ENCODE measurements at regions not wholly inside any gene's neighbourhood (a gene's known extent, or its start where the extent isn't known, plus 50 kb on each side); places are given as distances from the start of the nearest gene placed in this dataset.
"Not testable (repeated sequence)": the region's sequence is repeated elsewhere in the genome, so short reads cannot be mapped to it uniquely, and the experiment has no call there.

DNA sequence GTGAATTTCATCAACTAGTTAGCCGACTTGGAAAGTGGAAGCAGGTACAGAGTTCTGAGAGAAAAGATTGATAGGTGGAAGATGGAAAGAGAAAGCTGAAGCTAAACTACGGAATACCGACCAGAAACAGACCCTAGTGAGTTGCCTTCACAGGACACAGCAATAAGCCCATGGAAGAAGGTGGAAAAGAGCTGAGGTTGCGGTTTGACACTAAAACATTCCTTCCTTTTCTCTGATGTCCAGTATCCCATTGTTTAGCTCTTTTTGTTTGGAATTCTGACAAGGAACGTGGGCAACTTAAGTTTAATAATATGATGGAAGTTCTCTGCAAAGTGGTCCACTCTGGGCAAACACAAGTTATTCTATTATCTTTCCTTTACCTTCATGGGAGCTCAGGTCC is 110.1 kb upstream of the ADTRP start:
- no peak for DNase-seq

DNA sequence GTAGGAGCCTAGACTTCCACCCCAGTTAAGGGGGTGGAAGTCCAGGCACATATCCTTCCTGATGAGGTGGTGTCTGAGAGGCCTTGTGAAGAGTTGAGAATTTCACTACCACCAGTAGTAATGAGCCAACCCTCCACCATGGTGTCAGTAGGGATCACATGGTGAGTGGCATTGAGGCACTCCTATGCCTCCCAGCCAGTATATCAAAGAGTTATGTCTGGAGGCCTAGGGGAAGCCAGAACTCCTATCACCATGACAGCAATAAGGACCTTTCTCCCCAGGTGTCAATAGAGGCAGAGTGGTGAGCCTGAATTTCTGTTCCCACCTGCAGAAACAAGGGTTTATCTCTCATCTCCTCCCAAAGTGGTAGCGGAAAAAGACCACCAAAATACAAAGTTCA is 106.6 kb upstream of the ADTRP start:
- DNase-seq, result no peak

DNA sequence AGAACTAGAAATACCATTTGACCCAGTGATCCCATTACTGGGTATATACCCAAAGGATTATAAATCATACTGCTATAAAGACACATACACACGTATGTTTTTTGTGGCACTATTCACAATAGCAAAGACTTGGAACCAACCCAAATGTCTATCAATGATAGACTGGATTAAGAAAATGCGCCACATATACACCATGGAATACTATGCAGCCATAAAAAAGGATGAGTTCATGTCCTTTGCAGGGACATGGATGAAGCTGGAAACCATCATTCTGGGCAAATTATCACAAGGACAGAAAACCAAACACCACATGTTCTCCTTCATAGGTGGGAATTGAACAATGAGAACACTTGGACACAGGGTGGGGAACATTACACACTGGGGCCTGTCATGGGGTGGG is 104.9 kb upstream of the ADTRP start:
- not testable (repeated sequence) for DNase-seq

DNA sequence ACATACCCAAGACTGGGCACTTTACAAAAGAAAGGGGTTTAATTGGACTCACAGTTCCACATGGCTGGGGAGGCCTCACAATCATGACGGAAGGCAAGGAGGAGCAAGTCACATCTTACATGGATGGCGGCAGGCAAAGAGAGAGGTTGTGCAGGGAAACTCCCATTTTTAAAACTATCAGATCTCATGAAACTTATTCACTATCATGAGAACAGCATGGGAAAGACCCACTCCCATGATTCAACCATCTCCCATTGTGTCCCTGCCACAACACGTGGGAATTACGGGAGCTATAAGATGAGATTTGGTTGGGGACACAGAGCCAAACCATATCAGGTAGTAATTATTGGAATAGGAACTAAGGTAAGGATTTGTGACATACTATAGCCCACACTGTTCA is 101.6 kb upstream of the ADTRP start:
- not testable (repeated sequence) for DNase-seq

DNA sequence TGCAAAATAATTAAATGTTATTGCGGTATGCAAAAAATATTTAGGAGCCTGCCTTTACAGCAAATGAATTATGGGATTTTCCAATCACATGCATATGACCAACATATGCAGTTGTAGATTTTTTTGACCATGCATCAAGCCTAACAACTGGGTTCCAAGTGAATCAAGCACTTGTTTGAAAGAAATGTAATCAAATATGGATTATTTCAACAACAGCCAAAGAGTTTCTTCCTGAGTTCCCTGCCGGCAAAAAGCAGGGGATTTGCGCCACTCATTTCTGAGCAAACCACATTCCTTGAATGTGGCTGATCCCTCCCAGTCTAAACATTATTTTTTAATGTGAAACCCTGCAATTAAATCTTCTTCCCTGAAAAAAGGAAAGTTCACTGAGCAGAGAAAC is 100.1 kb upstream of the ADTRP start:
- no peak for DNase-seq

DNA sequence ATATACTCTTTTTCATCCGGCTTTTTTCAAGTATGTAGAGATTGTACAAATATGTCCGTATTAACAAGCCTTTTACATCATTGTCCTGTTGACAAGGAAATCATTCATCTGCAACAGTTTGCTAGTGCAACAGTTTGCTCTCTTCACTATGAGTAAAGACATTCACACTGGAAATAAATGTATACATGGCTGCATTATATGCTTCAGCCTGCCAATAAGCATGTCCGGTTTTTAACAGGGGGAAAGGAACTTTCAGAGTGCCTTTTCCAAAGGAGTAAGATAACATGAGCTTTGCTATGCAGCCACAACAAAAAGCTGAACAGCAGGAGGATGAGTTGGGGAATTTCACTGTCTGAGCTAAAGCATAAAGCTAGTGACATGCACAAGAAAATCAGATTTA is 99.4 kb upstream of the ADTRP start:
- no peak for DNase-seq

DNA sequence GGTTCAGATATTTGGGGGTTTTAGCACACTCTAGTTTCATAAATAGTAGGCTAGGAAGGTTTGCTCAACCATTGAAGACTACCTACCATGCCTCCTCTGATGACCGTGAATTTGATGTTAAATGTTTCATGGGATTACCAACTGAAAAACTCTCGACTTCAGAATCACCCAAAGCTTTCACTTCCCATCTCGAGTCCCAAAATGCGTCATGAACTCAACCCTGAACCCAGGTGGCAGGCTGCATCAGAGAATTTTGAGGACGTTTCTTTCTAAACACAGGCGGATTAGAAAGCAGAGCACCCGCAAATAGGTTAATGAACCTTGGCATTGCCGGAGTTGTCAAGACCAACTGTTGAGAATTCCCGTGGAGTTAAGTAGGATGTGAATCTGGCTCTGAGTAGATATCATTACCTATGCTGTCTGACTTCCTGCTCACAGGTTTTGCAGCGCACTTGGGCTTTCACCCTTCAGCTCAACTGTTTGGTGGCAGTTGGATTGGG is 98.4 kb upstream of the ADTRP start:
- DNase-seq, result no peak

DNA sequence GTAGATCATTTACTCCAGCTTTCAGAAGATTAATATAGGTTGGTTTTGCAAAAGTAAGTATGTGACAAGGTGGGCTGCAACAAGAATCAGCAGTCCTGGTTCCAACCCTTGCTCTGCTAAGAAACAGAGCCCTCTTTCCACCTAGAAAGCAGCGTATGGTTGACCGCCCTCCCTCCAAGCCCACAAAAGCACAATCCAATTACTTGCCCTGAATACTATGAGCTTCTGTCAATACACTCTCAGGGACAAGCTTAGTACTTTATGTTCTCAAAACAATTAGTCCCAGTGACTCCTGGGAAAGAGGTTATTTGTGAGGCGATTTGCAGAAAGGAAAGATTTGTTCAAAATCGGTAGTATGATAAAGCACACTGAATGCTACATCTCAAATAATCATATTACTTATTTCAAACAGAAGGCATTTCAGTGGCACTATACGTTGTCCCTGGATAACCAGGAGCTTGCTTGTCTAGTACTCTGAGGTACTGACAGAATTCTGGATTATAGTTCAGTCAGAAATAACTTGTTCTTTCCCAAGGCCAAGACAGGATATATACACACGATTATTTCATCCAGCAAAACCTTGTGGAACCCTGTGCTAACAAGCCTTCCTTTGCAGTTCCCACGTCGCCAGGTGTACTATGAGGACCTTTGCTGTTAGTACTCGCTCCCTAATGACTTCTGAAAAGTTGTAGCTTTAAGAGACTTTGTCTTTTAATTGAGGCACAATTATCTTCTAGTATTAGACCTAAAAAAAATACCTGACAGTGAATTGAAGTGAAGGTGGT is 96.9 kb upstream of the ADTRP start:
- no peak for DNase-seq

DNA sequence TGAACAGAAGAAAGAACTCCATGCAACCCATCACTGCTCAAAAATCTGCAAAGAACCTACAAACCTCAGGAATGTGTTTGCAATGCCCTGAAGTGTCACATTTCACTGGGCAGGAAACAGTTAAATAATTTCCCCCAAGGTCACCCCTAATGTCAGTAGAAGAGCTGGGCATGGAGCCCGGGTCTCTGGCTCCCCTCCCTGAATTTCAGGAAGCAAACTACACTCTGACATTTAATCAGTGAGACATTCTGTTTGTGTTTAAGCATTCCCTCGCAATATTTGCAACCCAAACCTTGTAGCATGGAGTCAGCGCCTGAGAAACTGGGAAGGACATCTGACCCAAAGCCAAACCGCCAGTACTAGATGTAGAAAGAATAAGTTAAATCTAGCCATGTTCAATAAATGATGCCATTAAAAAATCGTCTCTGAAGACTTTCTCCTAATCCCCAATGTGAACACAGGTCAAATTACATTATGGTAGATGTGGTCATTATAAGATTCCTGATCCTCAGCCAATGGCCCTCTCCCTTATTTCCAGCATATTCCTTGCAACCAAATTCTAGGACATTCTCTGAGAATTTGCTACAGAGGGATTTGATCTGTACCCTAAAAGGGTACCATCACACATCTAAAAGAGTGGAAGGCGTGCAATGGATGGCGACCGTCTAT is 91.2 kb upstream of the ADTRP start:
- no peak for DNase-seq

DNA sequence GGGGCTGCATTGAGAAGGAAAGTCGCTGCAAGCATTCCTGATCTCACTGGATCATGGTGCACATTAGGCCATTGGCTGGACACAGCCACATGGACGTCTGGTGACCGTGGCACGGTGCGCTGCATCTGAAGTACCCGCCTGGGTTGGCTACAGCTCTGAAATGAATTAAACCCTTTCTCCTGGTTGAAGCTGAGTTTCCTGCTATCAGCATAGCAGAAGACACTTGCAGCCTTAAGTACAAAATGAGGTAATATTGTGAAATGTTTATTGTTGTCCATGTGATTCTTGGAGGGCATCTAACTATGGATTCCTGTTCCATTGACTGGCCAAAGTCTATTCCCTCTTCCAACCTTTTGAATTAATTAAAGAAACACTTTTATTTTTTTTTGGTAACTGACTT is 89.8 kb upstream of the ADTRP start:
- no peak for DNase-seq

DNA sequence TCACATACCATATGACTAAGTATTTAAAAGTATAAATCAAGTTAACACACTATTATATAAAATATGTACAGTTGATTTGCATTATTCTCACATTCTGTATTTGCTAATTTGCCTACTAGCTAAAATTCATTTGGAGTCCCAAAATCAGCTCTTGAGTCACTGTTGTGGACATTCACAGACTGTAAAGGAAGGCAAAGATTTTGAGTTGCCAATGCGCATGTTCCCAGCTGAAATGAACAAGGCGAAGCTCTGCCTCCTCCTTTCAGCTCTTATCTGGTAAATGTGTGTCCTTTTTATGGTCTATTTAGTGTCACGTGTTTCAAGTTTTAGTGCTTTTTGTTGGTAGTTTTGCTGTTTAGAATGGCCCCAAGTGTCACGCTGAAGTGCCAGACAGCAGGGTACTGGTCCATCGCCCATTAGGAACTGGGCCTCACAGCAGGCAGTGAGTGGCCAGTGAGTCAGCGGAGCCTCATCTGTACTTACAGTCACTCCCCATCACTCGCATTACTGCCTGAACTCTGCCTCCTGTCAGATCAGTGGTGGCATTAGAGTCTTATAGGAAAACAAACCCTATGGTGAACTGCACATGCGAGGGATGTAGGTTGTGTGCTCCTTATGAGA is 87.2 kb upstream of the ADTRP start:
- DNase-seq, result no peak

DNA sequence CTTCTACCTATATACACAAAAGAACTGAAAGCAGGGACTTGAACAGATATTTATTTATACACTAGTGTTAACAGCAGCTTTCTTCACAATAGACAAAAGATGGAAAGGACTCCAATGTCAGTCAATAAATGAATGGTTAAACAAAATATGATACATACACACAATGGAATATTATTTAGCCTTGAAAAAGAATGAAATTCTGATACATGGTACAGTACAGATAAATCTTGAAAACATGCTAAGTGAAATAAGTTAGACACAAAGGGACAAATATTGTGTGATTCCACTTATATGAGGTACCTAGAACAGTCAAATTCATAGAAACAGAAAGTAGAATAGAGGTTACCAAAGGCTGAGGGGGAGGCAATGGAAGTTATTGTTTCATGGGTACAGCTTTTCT is 79.8 kb upstream of the ADTRP start:
- DNase-seq, result no peak

DNA sequence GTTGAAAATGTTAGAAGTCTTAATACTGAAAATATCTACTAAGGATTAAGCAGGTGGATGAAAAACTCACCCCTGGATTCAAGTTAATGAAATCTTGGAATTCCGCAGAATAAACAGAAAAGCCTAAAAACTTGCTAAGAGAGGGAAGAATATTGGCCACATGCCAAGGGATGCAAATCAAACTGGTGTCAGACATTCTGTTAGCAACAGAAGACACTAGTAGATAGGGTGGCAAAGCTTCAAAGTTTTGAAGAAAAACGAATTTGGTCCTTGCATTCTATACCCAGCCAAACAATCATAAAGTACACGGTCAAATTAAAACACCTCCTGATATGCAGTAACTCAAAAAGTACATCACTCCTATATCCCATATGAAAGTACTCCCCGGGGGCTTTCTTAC is 77.1 kb upstream of the ADTRP start:
- no peak for DNase-seq

DNA sequence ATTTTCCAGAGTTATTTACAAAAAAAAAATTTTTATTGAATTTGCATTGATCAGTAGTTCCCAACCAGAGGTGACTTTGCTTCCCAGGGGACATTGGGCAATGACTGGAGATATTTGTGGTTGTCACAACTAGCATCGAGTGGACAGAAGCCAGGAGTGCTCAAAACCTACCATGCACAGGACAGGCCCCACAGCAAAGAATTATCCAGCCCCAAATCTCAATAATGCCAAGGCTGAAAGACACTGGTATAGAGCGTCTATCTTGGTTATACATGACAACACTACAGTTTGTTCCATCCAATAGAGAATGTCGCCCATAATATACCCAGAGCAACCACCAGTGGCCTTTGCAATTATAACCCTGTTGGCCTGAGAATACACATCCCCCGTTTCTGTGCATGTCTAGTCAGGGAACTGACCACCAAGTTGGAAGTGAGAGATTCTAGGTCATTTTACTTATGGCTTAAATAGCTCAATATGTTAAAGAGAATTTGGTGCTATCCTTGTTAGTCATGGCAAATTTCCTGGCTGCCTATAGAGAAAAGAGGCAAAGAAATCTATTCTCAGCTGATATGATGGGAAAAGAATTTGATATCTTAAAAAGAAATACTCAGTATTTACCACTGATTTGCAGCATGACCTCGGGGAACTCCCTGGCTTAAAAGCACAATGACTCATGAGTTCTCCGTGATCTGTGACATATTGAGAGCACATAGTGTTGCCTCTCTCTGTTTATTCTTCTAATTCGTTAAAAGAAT is 76.0 kb upstream of the ADTRP start:
- no peak for DNase-seq

DNA sequence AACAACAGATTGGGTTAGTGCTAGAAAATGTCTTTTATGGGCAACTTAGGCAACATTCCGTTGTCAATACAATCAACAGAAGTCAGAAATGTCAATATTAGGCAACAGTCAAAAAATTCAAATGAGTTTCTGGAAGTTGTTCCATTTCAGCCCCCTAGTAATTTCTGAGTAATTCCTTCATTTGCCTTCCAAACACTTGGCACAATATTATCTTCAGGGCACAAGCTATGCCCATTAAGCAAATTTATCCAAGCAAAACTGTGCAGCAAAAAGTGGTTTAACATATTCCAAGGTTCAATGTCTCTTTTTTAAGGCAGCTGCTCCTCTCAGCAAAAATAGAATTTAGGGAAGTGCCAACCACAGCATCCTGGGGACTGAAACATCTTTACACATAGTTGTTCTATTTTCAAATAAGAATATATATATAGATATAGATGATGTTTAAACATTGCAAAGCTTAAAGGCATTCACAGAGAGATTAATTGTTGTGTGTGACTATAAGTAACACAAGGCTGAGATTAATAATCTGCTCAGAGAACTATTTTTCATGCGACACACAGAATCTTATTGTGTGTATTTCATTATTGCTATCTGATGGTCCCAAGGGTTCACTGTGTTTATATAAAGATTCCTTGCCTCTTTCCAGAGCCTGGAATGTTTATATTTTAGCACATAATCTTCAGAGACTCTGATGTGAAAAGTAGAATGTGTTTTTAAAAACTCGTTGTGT is 75.2 kb upstream of the ADTRP start:
- no peak for DNase-seq

DNA sequence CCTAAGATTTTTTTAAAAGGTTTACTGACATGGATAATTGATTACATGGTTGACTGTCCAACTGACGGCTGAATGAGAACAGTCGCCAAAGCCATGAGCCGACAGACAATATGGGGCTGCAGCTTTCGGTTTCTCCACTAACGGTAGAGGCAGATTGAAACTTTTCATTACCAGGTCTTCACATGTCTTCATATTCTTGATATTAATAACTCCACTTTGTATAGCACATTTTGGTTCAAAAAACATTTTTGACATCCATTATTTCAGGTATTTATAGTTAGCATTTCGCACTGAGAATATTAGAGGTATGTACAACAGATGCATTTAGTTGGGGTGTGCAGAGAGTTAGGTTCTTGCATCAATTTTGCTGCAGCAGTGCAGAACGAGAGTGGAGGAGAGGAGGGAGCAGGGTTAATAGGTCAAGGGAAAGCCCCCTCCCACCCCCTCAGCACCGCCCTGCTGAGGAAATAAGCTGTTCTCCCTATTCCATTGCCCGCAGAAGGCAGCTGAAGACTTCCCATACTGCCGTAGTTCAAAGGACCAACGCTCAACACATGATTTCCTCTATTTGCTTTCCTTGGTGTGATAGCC is 73.6 kb upstream of the ADTRP start:
- DNase-seq, result no peak

DNA sequence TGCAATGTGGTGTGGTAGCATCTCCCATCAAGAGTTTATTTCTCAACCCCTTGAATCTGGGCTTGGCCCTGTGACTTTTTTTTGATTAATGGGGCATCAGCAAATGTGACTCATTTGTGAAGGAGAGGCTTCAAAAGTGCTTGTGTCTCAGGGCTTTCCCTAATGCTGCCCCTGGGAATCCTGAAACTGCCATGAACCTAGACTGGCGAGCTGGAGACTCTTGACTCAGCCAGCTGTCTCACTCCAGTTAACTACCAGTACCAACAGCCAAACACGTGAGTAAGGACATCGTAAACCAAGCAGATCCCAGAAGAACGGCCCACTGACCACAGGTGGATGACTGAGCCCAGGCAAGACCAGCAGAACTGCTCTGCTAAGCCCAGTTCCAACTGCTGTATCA is 72.8 kb upstream of the ADTRP start:
- no peak for DNase-seq

DNA sequence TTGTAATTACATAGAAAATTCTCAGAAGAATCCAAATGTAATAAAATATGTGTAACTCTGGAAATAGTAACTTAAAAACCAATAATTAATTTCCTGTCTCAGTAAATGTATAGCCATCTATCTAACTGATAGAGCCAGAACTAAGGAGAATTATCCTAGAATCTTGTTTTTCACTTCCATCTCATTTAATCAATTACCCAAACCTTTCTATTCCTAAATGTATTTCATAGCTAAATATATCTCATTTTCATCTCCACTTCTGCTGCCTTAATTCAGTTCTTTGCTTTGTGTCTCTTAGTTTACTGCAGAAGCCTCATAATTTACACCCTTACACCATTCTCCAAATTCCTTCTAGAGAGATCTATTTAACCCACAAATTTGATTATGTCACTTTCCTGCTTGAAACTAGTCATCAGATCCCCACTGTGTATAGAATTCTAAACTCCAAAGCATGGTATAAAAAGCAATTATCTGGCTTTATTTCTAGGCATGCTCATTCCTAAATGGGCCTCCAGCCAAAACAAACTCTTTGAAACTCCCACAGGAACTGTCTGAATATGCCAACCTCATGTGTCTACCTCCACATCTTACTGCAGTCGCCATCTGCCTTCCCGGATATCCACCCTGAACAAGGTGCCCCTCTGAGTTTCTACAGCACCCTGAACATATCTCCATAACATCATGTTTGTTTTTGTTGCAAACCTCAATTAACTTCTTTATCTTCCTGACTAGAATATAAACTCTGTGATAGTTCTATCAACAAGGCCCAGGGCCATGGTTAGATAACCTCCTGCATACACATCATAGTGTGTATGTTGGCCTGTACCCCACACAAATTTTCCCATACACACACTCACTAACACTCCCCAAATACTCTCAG is 70.5 kb upstream of the ADTRP start:
- DNase-seq, result no peak

DNA sequence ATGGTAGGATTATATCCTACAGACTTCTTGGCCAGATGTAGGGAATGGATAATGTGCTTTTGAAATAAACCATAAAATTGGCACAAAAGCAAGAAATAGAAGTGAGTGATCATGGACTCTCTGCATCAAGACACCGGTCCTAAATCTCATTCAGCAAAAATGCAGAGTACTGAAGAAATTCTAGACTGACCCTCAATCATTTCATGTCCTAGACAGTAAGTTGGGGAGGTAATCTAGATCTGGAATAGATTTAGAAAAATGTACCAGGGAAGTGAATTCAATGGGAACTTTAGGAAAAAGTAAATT is 69.7 kb upstream of the ADTRP start:
- DNase-seq, result no peak

DNA sequence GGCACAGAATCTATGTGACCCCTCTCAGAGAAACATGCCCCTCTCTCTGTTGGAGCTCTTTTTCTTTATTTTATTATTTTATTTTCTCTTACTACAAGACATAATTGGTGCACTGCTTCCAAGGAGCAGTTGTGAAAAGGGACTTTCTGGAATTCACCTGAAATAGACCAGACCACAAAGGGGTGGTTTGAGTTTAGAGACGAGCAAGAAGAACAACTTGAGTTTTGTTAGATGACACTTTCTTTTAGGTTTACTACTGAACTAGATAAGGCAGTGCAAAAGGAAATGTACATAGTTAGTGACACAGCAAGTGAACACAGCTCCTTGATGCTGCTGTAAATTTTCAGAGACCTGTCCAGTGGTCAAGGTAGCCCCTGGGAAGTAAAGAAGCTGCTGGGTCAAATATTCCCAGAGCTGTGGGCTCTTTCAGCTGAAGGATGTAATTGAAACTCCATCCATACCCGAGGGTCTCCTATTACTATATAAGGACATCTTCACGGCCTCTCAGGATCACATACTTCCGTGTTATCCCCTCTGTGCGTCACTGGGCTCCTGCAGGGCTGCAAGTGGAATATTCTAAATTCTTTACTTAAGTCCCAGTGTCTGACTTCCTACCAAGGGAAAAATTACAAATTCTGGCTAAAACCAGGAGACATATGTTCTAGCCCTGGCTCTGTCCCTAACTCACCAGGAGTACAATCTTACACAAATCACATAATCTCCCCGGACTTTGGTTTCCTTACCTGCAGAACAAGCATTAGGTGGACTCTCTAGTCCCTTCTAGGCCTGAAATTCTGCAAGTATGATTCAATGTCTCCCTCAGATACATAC is 69.1 kb upstream of the ADTRP start:
- no peak for DNase-seq

DNA sequence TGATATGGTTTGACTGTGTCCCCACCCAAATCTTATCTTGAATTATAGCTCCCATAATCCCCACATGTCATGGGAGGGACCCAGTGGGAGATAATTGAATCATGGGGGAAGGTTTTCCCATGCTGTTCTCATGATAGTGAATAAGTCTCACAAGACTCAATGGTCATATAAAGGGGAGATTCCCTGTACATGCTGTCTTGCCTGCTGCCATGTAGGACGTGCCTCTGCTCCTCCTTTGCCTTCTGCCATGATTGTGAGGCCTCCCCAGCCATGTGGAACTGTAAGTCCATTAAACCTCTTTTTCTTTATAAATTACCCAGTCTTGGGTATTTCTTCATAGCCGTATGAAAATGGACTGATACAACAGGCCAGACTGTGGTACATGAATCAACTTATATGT is 68.5 kb upstream of the ADTRP start:
- DNase-seq, result not testable (repeated sequence)

Measured in NCI-H1417 treated with DMSO at 0.1 percent for 48 hours (cell line).